Natural killer cell treated with Interleukin-12 subunit alpha and Interleukin-12 subunit beta and Interleukin-15 and Interleukin-18, amount 100 ng/mL, for 72 hours (primary cell): ENCODE measurements at regions not wholly inside any gene's neighbourhood (a gene's known extent, or its start where the extent isn't known, plus 50 kb on each side); places are given as distances from the start of the nearest gene placed in this dataset.
"Not testable (repeated sequence)": the region's sequence is repeated elsewhere in the genome, so short reads cannot be mapped to it uniquely, and the experiment has no call there.

Experiments used
- ATAC-seq, 2 donors: fragments of 150-1000 bp; cut with Tn5 transposase in 1 of 2; sonication (Bioruptor Pico), chemical (Tn5 transposase) in 1 of 2; 2 replicates each; pipeline ENCODE4 v1.10.0; 2021
- DNase-seq: peaks from one replicate; pipeline ENCODE4 v3.0.0; 2022; ENCODE audit warnings: low spot score
- H3K27ac Mint-ChIP-seq, 2 donors: 1 replicate in 1 of 2; 2 replicates in 1 of 2; pipeline ENCODE4 v1.8.0; 2022; ENCODE audit warnings: mixed read lengths in 2 of 2, mild to moderate bottlenecking in 1 of 2, moderate library complexity in 1 of 2
- H3K27me3 Mint-ChIP-seq, 2 donors: 1 replicate in 1 of 2; 2 replicates in 1 of 2; pipeline ENCODE4 v1.8.0; 2022; ENCODE audit warnings: mixed read lengths in 2 of 2
- H3K36me3 Mint-ChIP-seq: one replicate; pipeline ENCODE4 v1.8.0; 2022; ENCODE audit warnings: mixed read lengths
- H3K4me1 Mint-ChIP-seq, 2 donors: 1 replicate in 1 of 2; 2 replicates in 1 of 2; pipeline ENCODE4 v1.8.0; 2022; ENCODE audit warnings: low read depth in 2 of 2, mixed read lengths in 2 of 2, mild to moderate bottlenecking in 1 of 2
- H3K4me3 Mint-ChIP-seq: one replicate; pipeline ENCODE4 v1.8.0; 2022; ENCODE audit warnings: mixed read lengths
- H3K9me3 Mint-ChIP-seq: 2 replicates; pipeline ENCODE4 v1.8.0; 2022; ENCODE audit warnings: mixed read lengths

- Mint-ChIP-seq H3K4me3 (no peak overlapping the region), H3K27me3 (no peaks in the 10 kb centered on the region), H3K4me1 (no peaks in the 10 kb centered on the region), H3K36me3 (peaks cover 7% of the 10 kb centered on the region), H3K9me3 (peaks cover 27% of the 10 kb centered on the region), H3K27ac (no peak overlapping the region)
- ATAC-seq = no peak
- no peak for DNase-seq
These were observed 1226.6 kb upstream of the FAM98A start for GRCh38 chr2:34825686-34826085.

- no peaks in the 10 kb centered on the region for H3K36me3 Mint-ChIP-seq
- H3K4me3 Mint-ChIP-seq = no peak overlapping the region
- no peaks in the 10 kb centered on the region for H3K4me1 Mint-ChIP-seq
- peaks cover 17% of the 10 kb centered on the region for H3K9me3 Mint-ChIP-seq
- DNase-seq (no peak), ATAC-seq (no peak)
- H3K27me3 Mint-ChIP-seq = no peaks in the 10 kb centered on the region
- H3K27ac Mint-ChIP-seq = no peak overlapping the region
These were observed 1223.5 kb upstream of the FAM98A start for GRCh38 chr2:34822616-34823015.

- no peaks in the 10 kb centered on the region for H3K36me3 Mint-ChIP-seq
- peaks cover 2% of the 10 kb centered on the region for H3K9me3 Mint-ChIP-seq
- no peak overlapping the region for H3K4me3 Mint-ChIP-seq
- ATAC-seq = no peak
- DNase-seq = no peak
- no peaks in the 10 kb centered on the region for H3K4me1 Mint-ChIP-seq
- no peaks in the 10 kb centered on the region for H3K27me3 Mint-ChIP-seq
- no peak overlapping the region for H3K27ac Mint-ChIP-seq
These were observed 1216.1 kb upstream of the FAM98A start for GRCh38 chr2:34815052-34815741.

GRCh38 chr2:34810456-34810855, 1211.4 kb upstream of the FAM98A start:
- no peak for ATAC-seq
- H3K27ac Mint-ChIP-seq = no peak overlapping the region
- no peaks in the 10 kb centered on the region for H3K4me1 Mint-ChIP-seq
- no peaks in the 10 kb centered on the region for H3K36me3 Mint-ChIP-seq
- no peak overlapping the region for H3K4me3 Mint-ChIP-seq
- no peak for DNase-seq
- H3K27me3 Mint-ChIP-seq = no peaks in the 10 kb centered on the region
- H3K9me3 Mint-ChIP-seq = peaks cover 6% of the 10 kb centered on the region

GRCh38 chr2:34808426-34808825, 1209.3 kb upstream of the FAM98A start:
- Mint-ChIP-seq H3K27ac (no peak overlapping the region), H3K4me1 (no peaks in the 10 kb centered on the region), H3K4me3 (no peak overlapping the region), H3K36me3 (no peaks in the 10 kb centered on the region), H3K27me3 (no peaks in the 10 kb centered on the region), H3K9me3 (peaks cover 6% of the 10 kb centered on the region)
- no peak for DNase-seq
- no peak for ATAC-seq

GRCh38 chr2:34806891-34807290, 1207.8 kb upstream of the FAM98A start:
- H3K36me3 Mint-ChIP-seq = no peaks in the 10 kb centered on the region
- no peaks in the 10 kb centered on the region for H3K4me1 Mint-ChIP-seq
- H3K27me3 Mint-ChIP-seq = no peaks in the 10 kb centered on the region
- no peak for DNase-seq
- H3K27ac Mint-ChIP-seq = no peak overlapping the region
- H3K9me3 Mint-ChIP-seq = peaks cover 6% of the 10 kb centered on the region
- ATAC-seq = no peak
- H3K4me3 Mint-ChIP-seq = no peak overlapping the region

- no peak for ATAC-seq
These were observed 1207.3 kb upstream of the FAM98A start for GRCh38 chr2:34806396-34806795.

GRCh38 chr2:34799556-34799955, 1200.5 kb upstream of the FAM98A start:
- no peak overlapping the region for H3K27ac Mint-ChIP-seq

More at GRCh38 chr2:34806396-34806795, 1207.3 kb upstream of the FAM98A start:
- Mint-ChIP-seq H3K27ac (no peak overlapping the region), H3K4me3 (no peak overlapping the region), H3K9me3 (peaks cover 6% of the 10 kb centered on the region), H3K4me1 (no peaks in the 10 kb centered on the region), H3K36me3 (no peaks in the 10 kb centered on the region), H3K27me3 (no peaks in the 10 kb centered on the region)
- no peak for DNase-seq

DNA sequence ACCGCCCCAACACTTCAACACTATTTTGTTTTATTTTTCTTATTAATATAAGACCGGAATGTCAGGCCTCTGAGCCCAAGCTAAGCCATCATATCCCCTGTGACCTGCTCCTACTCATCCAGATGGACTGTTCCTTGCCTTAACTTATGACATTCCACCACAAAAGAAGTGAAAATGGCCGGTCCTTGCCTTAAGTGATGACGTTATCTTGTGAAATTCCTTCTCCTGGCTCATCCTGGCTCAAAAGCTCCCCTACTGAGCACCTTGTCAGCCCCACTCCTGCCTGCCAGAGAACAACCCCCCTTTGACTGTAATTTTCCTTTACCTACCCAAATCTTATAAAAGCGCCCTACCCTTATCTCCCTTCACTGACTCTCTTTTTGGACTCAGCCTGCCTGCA, 1196.5 kb upstream of the FAM98A start:
- not testable (repeated sequence) for DNase-seq, ATAC-seq, H3K27me3 Mint-ChIP-seq, H3K4me3 Mint-ChIP-seq, H3K9me3 Mint-ChIP-seq, H3K4me1 Mint-ChIP-seq, H3K27ac Mint-ChIP-seq, H3K36me3 Mint-ChIP-seq

More at GRCh38 chr2:34799556-34799955, 1200.5 kb upstream of the FAM98A start:
- ATAC-seq (no peak), DNase-seq (no peak)
- H3K4me3 Mint-ChIP-seq = no peak overlapping the region
- no peaks in the 10 kb centered on the region for H3K27me3 Mint-ChIP-seq
- H3K36me3 Mint-ChIP-seq = no peaks in the 10 kb centered on the region
- H3K9me3 Mint-ChIP-seq = peaks cover 5% of the 10 kb centered on the region
- H3K4me1 Mint-ChIP-seq = no peaks in the 10 kb centered on the region

- Mint-ChIP-seq H3K27me3 (no peaks in the 10 kb centered on the region), H3K9me3 (peaks cover 12% of the 10 kb centered on the region), H3K4me3 (no peak overlapping the region), H3K36me3 (no peaks in the 10 kb centered on the region), H3K4me1 (no peaks in the 10 kb centered on the region), H3K27ac (no peak overlapping the region)
- ATAC-seq (no peak), DNase-seq (no peak)
These were observed 1190.1 kb upstream of the FAM98A start for GRCh38 chr2:34789169-34789568.

GRCh38 chr2:34787341-34787740, 1188.2 kb upstream of the FAM98A start:
- H3K9me3 Mint-ChIP-seq = peaks cover 12% of the 10 kb centered on the region
- ATAC-seq (no peak), DNase-seq (no peak)
- H3K36me3 Mint-ChIP-seq = no peaks in the 10 kb centered on the region
- H3K27ac Mint-ChIP-seq = no peak overlapping the region
- H3K4me1 Mint-ChIP-seq = no peaks in the 10 kb centered on the region
- H3K27me3 Mint-ChIP-seq = no peaks in the 10 kb centered on the region
- no peak overlapping the region for H3K4me3 Mint-ChIP-seq

GRCh38 chr2:34785206-34785785, 1186.2 kb upstream of the FAM98A start:
- H3K27ac Mint-ChIP-seq = no peak overlapping the region
- H3K9me3 Mint-ChIP-seq = peaks cover 13% of the 10 kb centered on the region
- ATAC-seq = no peak

GRCh38 chr2:34784701-34785100, 1185.6 kb upstream of the FAM98A start:
- Mint-ChIP-seq H3K27ac (no peak overlapping the region), H3K9me3 (peaks cover 7% of the 10 kb centered on the region), H3K27me3 (no peaks in the 10 kb centered on the region), H3K4me3 (no peak overlapping the region), H3K36me3 (peaks cover 8% of the 10 kb centered on the region), H3K4me1 (no peaks in the 10 kb centered on the region)
- DNase-seq = no peak
- no peak for ATAC-seq

More at GRCh38 chr2:34785206-34785785, 1186.2 kb upstream of the FAM98A start:
- Mint-ChIP-seq H3K27me3 (no peaks in the 10 kb centered on the region), H3K36me3 (peaks cover 8% of the 10 kb centered on the region), H3K4me3 (no peak overlapping the region), H3K4me1 (no peaks in the 10 kb centered on the region)
- DNase-seq = no peak

GRCh38 chr2:34750742-34751141, 1151.6 kb upstream of the FAM98A start:
- not testable (repeated sequence) for H3K27ac Mint-ChIP-seq, H3K36me3 Mint-ChIP-seq, ATAC-seq, DNase-seq, H3K9me3 Mint-ChIP-seq, H3K4me3 Mint-ChIP-seq, H3K27me3 Mint-ChIP-seq, H3K4me1 Mint-ChIP-seq

- H3K36me3 Mint-ChIP-seq = no peaks in the 10 kb centered on the region
- no peaks in the 10 kb centered on the region for H3K27me3 Mint-ChIP-seq
- DNase-seq (no peak), ATAC-seq (no peak)
- H3K27ac Mint-ChIP-seq = no peak overlapping the region
- H3K4me1 Mint-ChIP-seq = no peaks in the 10 kb centered on the region
- H3K4me3 Mint-ChIP-seq = no peak overlapping the region
- peaks cover 2% of the 10 kb centered on the region for H3K9me3 Mint-ChIP-seq
These were observed 1148.5 kb upstream of the FAM98A start for GRCh38 chr2:34747643-34748042.
